OCI-LY7 (cell line): ENCODE measurements at regions not wholly inside any gene's neighbourhood (a gene's known extent, or its start where the extent isn't known, plus 50 kb on each side); places are given as distances from the start of the nearest gene placed in this dataset.

ENCODE experiments used
- BruUV-seq: library from RNA; stranded (reverse); fragments of 400-500 nt; replicated peaks from 2 replicates; lab custom pipeline; 2021; lab: Mats Ljungman, UMichigan
- CTCF ChIA-PET: fragments of 300-600 bp; sonication (Branson Sonifier 250); formaldehyde crosslinking; loops from one replicate; lab custom pipeline; 2022; ENCODE audit warnings: antibody characterized with exemption; ENCODE audit not compliant: unreplicated experiment; lab: Charles Lee
- POLR2A ChIA-PET: fragments of 300-600 bp; sonication (Branson Sonifier 250); formaldehyde crosslinking; loops from one replicate; lab custom pipeline; 2022; ENCODE audit warnings: antibody characterized with exemption; lab: Charles Lee
- DNase-seq: peaks from one replicate; pipeline ENCODE4 v3.0.0-alpha.2; 2015; ENCODE audit warnings: low spot score
- H2AFZ ChIP-seq: fragments of 200-600 bp; sonication (generic), shearing (Covaris generic); 2 replicates; pipeline ENCODE4 v1.6.1; 2014; ENCODE audit warnings: mild to moderate bottlenecking, antibody characterized with exemption, low read length, moderate library complexity
- H3K27ac ChIP-seq: fragments of 200-600 bp; sonication (generic); 2 replicates; pipeline ENCODE4 v1.5.1; 2014; ENCODE audit warnings: mixed run types, low read depth, mild to moderate bottlenecking, moderate library complexity, low read length, inconsistent platforms; ENCODE audit not compliant: poor library complexity, severe bottlenecking
- H3K36me3 ChIP-seq: fragments of 200-600 bp; sonication (generic); 2 replicates; pipeline ENCODE4 v1.6.1; 2014; ENCODE audit warnings: mild to moderate bottlenecking, antibody characterized with exemption, low read length, moderate library complexity, mixed read lengths; ENCODE audit not compliant: insufficient read depth
- H3K4me1 ChIP-seq: fragments of 200-600 bp; sonication (generic); 2 replicates; pipeline ENCODE4 v1.5.1; 2014; ENCODE audit warnings: mild to moderate bottlenecking, low read length; ENCODE audit not compliant: insufficient read depth, poor library complexity, severe bottlenecking
- H3K4me2 ChIP-seq: fragments of 200-600 bp; sonication (generic); 2 replicates; pipeline ENCODE4 v1.6.1; 2014; ENCODE audit warnings: mild to moderate bottlenecking, low read length
- H3K4me3 ChIP-seq: fragments of 200-600 bp; sonication (generic); 2 replicates; pipeline ENCODE4 v1.5.1; 2014; ENCODE audit warnings: mild to moderate bottlenecking, low read depth, low read length; ENCODE audit not compliant: poor library complexity, severe bottlenecking
- H3K79me2 ChIP-seq: fragments of 200-600 bp; sonication (generic); 2 replicates; pipeline ENCODE4 v1.6.1; 2016; ENCODE audit warnings: low read depth, mild to moderate bottlenecking, low read length, moderate library complexity, mixed read lengths; ENCODE audit not compliant: insufficient read depth
- H3K9me2 ChIP-seq: fragments of 200-600 bp; sonication (generic); 2 replicates; pipeline ENCODE4 v1.6.1; 2016; ENCODE audit warnings: mild to moderate bottlenecking, low read length, mixed read lengths; ENCODE audit not compliant: insufficient read depth
- H3K9me3 ChIP-seq: fragments of 200-600 bp; sonication (generic); 2 replicates; pipeline ENCODE4 v1.6.1; 2014; ENCODE audit warnings: mild to moderate bottlenecking, mixed run types, low read length, mixed read lengths
- H4K20me1 ChIP-seq: fragments of 200-600 bp; sonication (generic); 2 replicates; pipeline ENCODE4 v1.6.1; 2014; ENCODE audit warnings: mild to moderate bottlenecking, antibody characterized with exemption, low read length, moderate library complexity, mixed read lengths; ENCODE audit not compliant: insufficient read depth
- EZH2phosphoT487 ChIP-seq: fragments of 200-600 bp; sonication (generic); IDR thresholded peaks from 2 replicates; pipeline ENCODE4 v1.6.1; 2018; ENCODE audit warnings: low read depth, borderline replicate concordance, mild to moderate bottlenecking, mixed run types, antibody characterized with exemption, low read length, moderate library complexity, mixed read lengths
- intact Hi-C: fragments of 100-400 bp; cut with micrococcal nuclease; formaldehyde crosslinking; loops from one replicate; pipeline ENCODE4 v1.10.0; 2022; ENCODE audit not compliant: unreplicated experiment
- TF ChIP-seq, protein P1 (sequence below): fragments of 200-600 bp; sonication (generic); conservative IDR thresholded peaks from 2 replicates; pipeline ENCODE4 v1.5.1; 2014; ENCODE audit warnings: mild to moderate bottlenecking, antibody characterized with exemption, low read length, moderate library complexity, mixed read lengths

DNA sequence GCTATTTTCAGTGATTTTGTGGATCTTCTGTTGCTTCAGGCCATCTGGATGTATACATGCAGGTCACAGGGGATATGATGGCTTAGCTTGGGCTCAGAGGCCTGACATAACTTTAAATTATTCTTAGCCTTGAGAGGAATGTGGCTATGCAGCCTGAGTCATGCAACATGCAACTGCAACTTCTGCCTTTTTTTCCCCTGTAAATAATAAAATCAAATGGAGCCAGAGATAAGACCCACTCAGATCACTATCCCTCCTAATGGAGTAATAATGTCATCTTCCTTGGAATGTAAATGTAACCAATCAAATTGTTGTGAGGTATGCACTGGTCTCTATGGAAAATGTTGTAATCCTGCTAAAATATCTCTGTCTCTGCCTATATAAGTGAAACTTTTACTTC is 54.9 kb downstream of the MAGEB17 start:
- CTCF ChIA-PET = no interaction called here

DNA sequence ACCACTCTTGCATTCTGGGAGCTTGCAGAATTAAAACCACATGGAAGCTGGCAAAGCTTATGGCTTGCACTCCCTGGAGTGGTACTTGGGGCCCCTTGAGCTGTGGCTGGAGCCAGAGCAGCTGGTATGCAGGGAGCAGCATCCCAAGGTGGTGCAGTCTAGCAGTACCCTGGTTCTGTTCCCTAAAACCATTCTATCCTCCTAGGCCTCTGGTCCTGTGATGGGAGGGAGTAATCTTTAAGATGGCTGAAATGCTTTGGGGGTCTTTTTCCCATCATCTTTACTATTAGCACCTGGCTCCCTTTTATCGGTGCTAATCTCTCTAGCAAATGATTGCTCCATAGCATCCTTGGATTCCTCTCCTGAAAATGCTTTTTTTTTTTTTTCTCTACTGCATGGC is 56.1 kb downstream of the MAGEB17 start:
- ChIA-PET POLR2A (no interaction called here), CTCF (no interaction called here)
- Histone ChIP-seq H4K20me1 (no peaks in the 10 kb centered on the region), H3K9me2 (no peaks in the 10 kb centered on the region), H3K4me2 (no peak overlapping the region), H3K4me3 (no peak overlapping the region), H3K27ac (no peak overlapping the region), H3K79me2 (no peaks in the 10 kb centered on the region), H3K9me3 (no peaks in the 10 kb centered on the region), H3K36me3 (no peaks in the 10 kb centered on the region), H3K4me1 (no peaks in the 10 kb centered on the region), H2AFZ (no peak overlapping the region)
- no peak for DNase-seq
- TF ChIP-seq, protein P1, sequence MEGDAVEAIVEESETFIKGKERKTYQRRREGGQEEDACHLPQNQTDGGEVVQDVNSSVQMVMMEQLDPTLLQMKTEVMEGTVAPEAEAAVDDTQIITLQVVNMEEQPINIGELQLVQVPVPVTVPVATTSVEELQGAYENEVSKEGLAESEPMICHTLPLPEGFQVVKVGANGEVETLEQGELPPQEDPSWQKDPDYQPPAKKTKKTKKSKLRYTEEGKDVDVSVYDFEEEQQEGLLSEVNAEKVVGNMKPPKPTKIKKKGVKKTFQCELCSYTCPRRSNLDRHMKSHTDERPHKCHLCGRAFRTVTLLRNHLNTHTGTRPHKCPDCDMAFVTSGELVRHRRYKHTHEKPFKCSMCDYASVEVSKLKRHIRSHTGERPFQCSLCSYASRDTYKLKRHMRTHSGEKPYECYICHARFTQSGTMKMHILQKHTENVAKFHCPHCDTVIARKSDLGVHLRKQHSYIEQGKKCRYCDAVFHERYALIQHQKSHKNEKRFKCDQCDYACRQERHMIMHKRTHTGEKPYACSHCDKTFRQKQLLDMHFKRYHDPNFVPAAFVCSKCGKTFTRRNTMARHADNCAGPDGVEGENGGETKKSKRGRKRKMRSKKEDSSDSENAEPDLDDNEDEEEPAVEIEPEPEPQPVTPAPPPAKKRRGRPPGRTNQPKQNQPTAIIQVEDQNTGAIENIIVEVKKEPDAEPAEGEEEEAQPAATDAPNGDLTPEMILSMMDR = no peak
- no peak for TF ChIP-seq EZH2phosphoT487
- intact Hi-C loops = no loop called here
- BruUV-seq = no TSS peak

More for the DNA sequence above, 54.9 kb downstream of the MAGEB17 start:
- no peak overlapping the region for H3K4me3 ChIP-seq
- no peaks in the 10 kb centered on the region for H3K9me2 ChIP-seq
- no peaks in the 10 kb centered on the region for H3K4me1 ChIP-seq
- no peak overlapping the region for H3K4me2 ChIP-seq
- POLR2A ChIA-PET = no interaction called here
- no peak for DNase-seq
- no peaks in the 10 kb centered on the region for H3K79me2 ChIP-seq
- H3K9me3 ChIP-seq = no peaks in the 10 kb centered on the region
- H4K20me1 ChIP-seq = no peaks in the 10 kb centered on the region
- no peak for TF ChIP-seq EZH2phosphoT487
- TF ChIP-seq, protein P1 = no peak
- H3K27ac ChIP-seq = no peak overlapping the region
- no TSS peak for BruUV-seq
- H3K36me3 ChIP-seq = no peaks in the 10 kb centered on the region
- intact Hi-C loops = no loop called here
- no peak overlapping the region for H2AFZ ChIP-seq

DNA sequence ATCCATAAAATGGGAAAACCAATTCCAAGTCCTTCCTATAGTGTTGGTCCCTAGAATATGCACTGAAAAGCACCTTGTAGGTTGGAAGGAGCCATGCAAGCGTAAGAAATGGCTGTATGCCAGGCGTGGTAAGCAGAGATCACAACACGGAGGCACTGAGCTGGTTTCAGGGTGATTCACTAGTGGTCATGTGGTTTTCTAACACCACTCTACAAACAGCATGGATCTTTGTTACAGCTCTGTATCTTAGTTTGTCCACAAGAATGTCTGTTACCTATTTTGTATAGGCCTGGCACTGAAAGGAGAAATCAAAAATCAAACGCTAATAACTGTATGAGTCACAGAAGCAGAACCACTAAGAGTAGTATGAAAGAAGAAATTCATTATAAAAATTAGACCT is 71.9 kb downstream of the MAGEB17 start:
- Histone ChIP-seq H3K4me2 (no peak overlapping the region), H4K20me1 (no peaks in the 10 kb centered on the region), H3K4me3 (no peak overlapping the region), H3K4me1 (no peaks in the 10 kb centered on the region), H3K36me3 (no peaks in the 10 kb centered on the region), H3K9me3 (no peaks in the 10 kb centered on the region), H2AFZ (no peak overlapping the region), H3K79me2 (no peaks in the 10 kb centered on the region), H3K27ac (no peak overlapping the region), H3K9me2 (no peaks in the 10 kb centered on the region)
- ChIA-PET POLR2A (no interaction called here), CTCF (no interaction called here)
- no peak for DNase-seq
- no TSS peak for BruUV-seq
- no peak for TF ChIP-seq EZH2phosphoT487
- intact Hi-C loops = no loop called here
